ENCODE measurements at regions not wholly inside any gene's neighbourhood (a gene's known extent, or its start where the extent isn't known, plus 50 kb on each side); places are given as distances from the start of the nearest gene placed in this dataset.

- DNase-seq, result no peak
These were observed 157.0 kb upstream of the HS6ST1 start for GRCh38 chr2:128475427-128476211.

GRCh38 chr2:128477026-128477820, 158.6 kb upstream of the HS6ST1 start:
- DNase-seq, result no peak

GRCh38 chr2:128477891-128478290, 159.2 kb upstream of the HS6ST1 start:
- no peak for DNase-seq

- no peak for DNase-seq
These were observed 167.3 kb upstream of the HS6ST1 start for GRCh38 chr2:128485761-128486639.

- no peak for DNase-seq
These were observed 168.1 kb upstream of the HS6ST1 start for GRCh38 chr2:128486640-128487375.

GRCh38 chr2:128487650-128488387, 169.2 kb upstream of the HS6ST1 start:
- no peak for DNase-seq

- no peak for DNase-seq
These were observed 169.8 kb upstream of the HS6ST1 start for GRCh38 chr2:128488434-128488833.

- DNase-seq, result no peak
These were observed 171.0 kb upstream of the HS6ST1 start for GRCh38 chr2:128489526-128490273.

GRCh38 chr2:128490321-128490720, 171.7 kb upstream of the HS6ST1 start:
- DNase-seq, result no peak

GRCh38 chr2:128490881-128491691, 172.4 kb upstream of the HS6ST1 start:
- DNase-seq, result no peak

GRCh38 chr2:128491692-128492244, 173.1 kb upstream of the HS6ST1 start:
- DNase-seq, result no peak

GRCh38 chr2:128492966-128493811, 174.5 kb upstream of the HS6ST1 start:
- no peak for DNase-seq

GRCh38 chr2:128493880-128494279, 175.2 kb upstream of the HS6ST1 start:
- DNase-seq, result no peak

GRCh38 chr2:128494307-128494639, 175.6 kb upstream of the HS6ST1 start:
- DNase-seq, result no peak

GRCh38 chr2:128494640-128495321, 176.1 kb upstream of the HS6ST1 start:
- DNase-seq, result no peak

- DNase-seq, result no peak
These were observed 177.4 kb upstream of the HS6ST1 start for GRCh38 chr2:128495996-128496547.

GRCh38 chr2:128496700-128497099, 178.0 kb upstream of the HS6ST1 start:
- no peak for DNase-seq

GRCh38 chr2:128497461-128497860, 178.8 kb upstream of the HS6ST1 start:
- DNase-seq, result no peak
